DMS 273 (cell line): ENCODE measurements at regions not wholly inside any gene's neighbourhood (a gene's known extent, or its start where the extent isn't known, plus 50 kb on each side); places are given as distances from the start of the nearest gene placed in this dataset.

ENCODE experiments used
- DNase-seq: peaks from one replicate; lab custom pipeline; 2025; ENCODE audit not compliant: unreplicated experiment; lab: John Stamatoyannopoulos, UW

- no peak for DNase-seq
Observed at GRCh38 chr12:40552868-40553267, 139.4 kb upstream of the CNTN1 start.

GRCh38 chr12:40557980-40558379 lies 134.3 kb upstream of the CNTN1 start:
- no peak for DNase-seq

GRCh38 chr12:40559865-40560264 lies 132.4 kb upstream of the CNTN1 start:
- no peak for DNase-seq

GRCh38 chr12:40560848-40561247 lies 131.4 kb upstream of the CNTN1 start:
- no peak for DNase-seq

GRCh38 chr12:40561395-40561966 lies 130.8 kb upstream of the CNTN1 start:
- DNase-seq, result no peak

GRCh38 chr12:40565029-40565633 lies 127.1 kb upstream of the CNTN1 start:
- DNase-seq, result peak; percentile 81

- peak; percentile 80 for DNase-seq
Observed at GRCh38 chr12:40566271-40566670, 126.0 kb upstream of the CNTN1 start.

- no peak for DNase-seq
Observed at GRCh38 chr12:40569626-40570179, 122.5 kb upstream of the CNTN1 start.

GRCh38 chr12:40573024-40573423 lies 119.2 kb upstream of the CNTN1 start:
- DNase-seq, result no peak

- DNase-seq, result no peak
Observed at GRCh38 chr12:40575987-40576386, 116.3 kb upstream of the CNTN1 start.

GRCh38 chr12:40577834-40578233 lies 114.4 kb upstream of the CNTN1 start:
- DNase-seq, result no peak

- no peak for DNase-seq
Observed at GRCh38 chr12:40579687-40580086, 112.6 kb upstream of the CNTN1 start.

- DNase-seq, result no peak
Observed at GRCh38 chr12:40580346-40580745, 111.9 kb upstream of the CNTN1 start.

GRCh38 chr12:40581889-40582288 lies 110.3 kb upstream of the CNTN1 start:
- no peak for DNase-seq

GRCh38 chr12:40583743-40584142 lies 108.5 kb upstream of the CNTN1 start:
- DNase-seq, result no peak

GRCh38 chr12:40584763-40585162 lies 107.5 kb upstream of the CNTN1 start:
- no peak for DNase-seq

GRCh38 chr12:40586823-40587222 lies 105.4 kb upstream of the CNTN1 start:
- no peak for DNase-seq

GRCh38 chr12:40587421-40587820 lies 104.8 kb upstream of the CNTN1 start:
- no peak for DNase-seq

- no peak for DNase-seq
Observed at GRCh38 chr12:40587970-40588369, 104.3 kb upstream of the CNTN1 start.

- no peak for DNase-seq
Observed at GRCh38 chr12:40597133-40597532, 95.1 kb upstream of the CNTN1 start.

GRCh38 chr12:40598073-40598472 lies 94.2 kb upstream of the CNTN1 start:
- DNase-seq, result no peak

GRCh38 chr12:40602562-40602961 lies 89.7 kb upstream of the CNTN1 start:
- no peak for DNase-seq

- DNase-seq, result no peak
Observed at GRCh38 chr12:40614923-40615322, 77.3 kb upstream of the CNTN1 start.
